HG03159 (cell line): ENCODE measurements at regions not wholly inside any gene's neighbourhood (a gene's known extent, or its start where the extent isn't known, plus 50 kb on each side); places are given as distances from the start of the nearest gene placed in this dataset.
A peak's percentile ranks its signal among the peaks of the same experiment; 100 is the strongest.
"Not testable (repeated sequence)": the region's sequence is repeated elsewhere in the genome, so short reads cannot be mapped to it uniquely, and the experiment has no call there.

ENCODE experiments used
- ATAC-seq: cut with Tn5 transposase; IDR thresholded peaks from one replicate; pipeline ENCODE4 v1.9.1; 2021; ENCODE audit warnings: mild to moderate bottlenecking, moderate library complexity; ENCODE audit not compliant: unreplicated experiment

GRCh38 chr5:130845049-130845765 is 319.8 kb downstream of the HINT1 start:
- ATAC-seq = no peak

GRCh38 chr5:130836729-130837649 is 328.1 kb downstream of the HINT1 start:
- peak; percentile 88 for ATAC-seq

GRCh38 chr5:130817598-130818384 is 347.3 kb downstream of the HINT1 start:
- ATAC-seq = not testable (repeated sequence)

- no peak for ATAC-seq
Measured at GRCh38 chr5:130815246-130815645, 349.8 kb downstream of the HINT1 start.

- no peak for ATAC-seq
Measured at GRCh38 chr5:130808691-130809090, 356.4 kb downstream of the HINT1 start.

- ATAC-seq = no peak
Measured at GRCh38 chr5:130805648-130806047, 359.4 kb downstream of the HINT1 start.

- ATAC-seq = no peak
Measured at GRCh38 chr5:130805036-130805435, 360.0 kb downstream of the HINT1 start.

- no peak for ATAC-seq
Measured at GRCh38 chr5:130801963-130802362, 363.1 kb downstream of the HINT1 start.

GRCh38 chr5:130799015-130799414 is 366.0 kb downstream of the HINT1 start:
- ATAC-seq = no peak

GRCh38 chr5:130797303-130797702 is 367.8 kb downstream of the HINT1 start:
- no peak for ATAC-seq

- ATAC-seq = no peak
Measured at GRCh38 chr5:130796902-130797301, 368.2 kb downstream of the HINT1 start.

- ATAC-seq = no peak
Measured at GRCh38 chr5:130796032-130796431, 369.0 kb downstream of the HINT1 start.

- no peak for ATAC-seq
Measured at GRCh38 chr5:130795037-130795436, 370.0 kb downstream of the HINT1 start.

GRCh38 chr5:130777794-130778193 is 387.3 kb downstream of the HINT1 start:
- no peak for ATAC-seq

- no peak for ATAC-seq
Measured at GRCh38 chr5:130773813-130774212, 391.2 kb downstream of the HINT1 start.

- ATAC-seq = no peak
Measured at GRCh38 chr5:130762031-130762430, 403.0 kb downstream of the HINT1 start.

- no peak for ATAC-seq
Measured at GRCh38 chr5:130759061-130759460, 406.0 kb downstream of the HINT1 start.

GRCh38 chr5:130747556-130747955 is 417.5 kb downstream of the HINT1 start:
- no peak for ATAC-seq

- not testable (repeated sequence) for ATAC-seq
Measured at GRCh38 chr5:130746641-130747040, 418.4 kb downstream of the HINT1 start.

- ATAC-seq = no peak
Measured at GRCh38 chr5:130743092-130743491, 422.0 kb downstream of the HINT1 start.

- ATAC-seq = no peak
Measured at GRCh38 chr5:130740047-130740569, 424.9 kb downstream of the HINT1 start.
